ENCODE measurements at regions not wholly inside any gene's neighbourhood (a gene's known extent, or its start where the extent isn't known, plus 50 kb on each side); places are given as distances from the start of the nearest gene placed in this dataset.

GRCh38 chr3:176789281-176789705 lies 408.0 kb downstream of the TBL1XR1 start:
- DNase-seq: no peak

GRCh38 chr3:176787506-176787905 lies 409.8 kb downstream of the TBL1XR1 start:
- DNase-seq: no peak

GRCh38 chr3:176785171-176785570 lies 412.1 kb downstream of the TBL1XR1 start:
- no peak for DNase-seq

DNA sequence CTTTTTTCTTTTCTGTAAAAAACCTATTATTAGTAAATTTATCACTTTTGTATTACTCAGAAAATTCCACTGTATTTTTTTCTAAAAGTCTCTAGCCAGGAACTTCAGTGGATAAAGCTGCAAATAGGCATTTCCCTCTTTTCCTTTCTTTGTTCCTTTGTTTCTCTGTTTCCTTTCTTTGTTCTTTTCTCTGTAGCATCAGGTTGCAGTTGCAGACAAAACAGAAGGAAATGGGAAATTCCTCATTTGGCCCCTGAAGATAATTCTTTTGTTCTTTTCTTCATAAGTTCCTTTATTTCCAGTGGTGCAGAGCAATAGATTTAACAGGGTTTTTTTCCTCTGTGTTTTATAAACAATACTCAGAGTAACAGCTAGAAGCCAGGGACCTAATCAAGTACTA lies 416.5 kb downstream of the TBL1XR1 start:
- DNase-seq: no peak

DNA sequence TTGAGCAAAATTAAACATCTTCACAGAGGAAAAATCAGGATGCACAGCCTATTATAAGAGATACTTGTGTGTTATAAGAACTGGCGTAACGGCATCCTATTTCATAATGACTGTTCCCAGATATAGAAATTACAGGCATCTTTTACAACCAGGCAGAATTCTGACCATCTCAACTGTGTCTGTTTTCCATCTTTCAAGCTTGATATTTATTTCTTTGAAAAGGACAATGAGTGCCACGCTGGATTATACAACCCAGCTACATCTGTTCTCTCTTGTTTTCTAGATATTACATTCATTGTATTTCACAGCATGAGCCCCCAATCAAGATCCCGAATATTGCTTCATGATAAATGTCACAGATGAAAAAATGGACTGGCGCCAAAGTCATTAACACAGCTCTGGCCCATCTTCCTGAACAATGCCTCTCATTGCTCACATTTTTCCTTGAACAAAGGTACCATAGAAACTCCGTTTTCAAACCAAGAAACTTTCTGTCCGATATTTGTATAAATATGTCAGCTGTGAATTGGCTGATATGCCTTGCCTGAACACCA lies 420.6 kb downstream of the TBL1XR1 start:
- DNase-seq: no peak

- no peak for DNase-seq
Measured at GRCh38 chr3:176769547-176770190, 427.6 kb downstream of the TBL1XR1 start.

- DNase-seq: no peak
Measured at GRCh38 chr3:176767385-176767784, 429.9 kb downstream of the TBL1XR1 start.

DNA sequence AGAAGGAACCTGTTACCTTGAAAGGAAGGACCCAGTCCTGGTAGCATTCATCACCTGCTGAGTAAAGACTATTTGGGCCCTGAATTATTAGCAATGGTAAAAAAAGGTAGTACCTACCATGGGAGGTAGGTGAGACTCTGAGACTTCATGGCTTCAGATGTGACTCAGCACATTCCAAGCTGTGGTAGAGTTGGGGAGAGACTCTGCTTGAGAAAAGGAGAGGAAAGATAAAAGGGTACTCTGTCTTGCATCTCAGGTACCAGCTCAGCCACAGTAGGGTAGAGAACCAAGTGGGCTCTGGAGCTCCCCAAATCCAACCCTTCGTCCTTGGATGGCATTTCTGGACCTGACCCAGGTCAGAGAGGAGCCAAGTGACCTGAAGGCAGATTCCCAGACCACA lies 430.4 kb downstream of the TBL1XR1 start:
- DNase-seq: no peak

GRCh38 chr3:176765382-176765900 lies 431.8 kb downstream of the TBL1XR1 start:
- DNase-seq: no peak

- DNase-seq: no peak
Measured at GRCh38 chr3:176759815-176760506, 437.3 kb downstream of the TBL1XR1 start.

DNA sequence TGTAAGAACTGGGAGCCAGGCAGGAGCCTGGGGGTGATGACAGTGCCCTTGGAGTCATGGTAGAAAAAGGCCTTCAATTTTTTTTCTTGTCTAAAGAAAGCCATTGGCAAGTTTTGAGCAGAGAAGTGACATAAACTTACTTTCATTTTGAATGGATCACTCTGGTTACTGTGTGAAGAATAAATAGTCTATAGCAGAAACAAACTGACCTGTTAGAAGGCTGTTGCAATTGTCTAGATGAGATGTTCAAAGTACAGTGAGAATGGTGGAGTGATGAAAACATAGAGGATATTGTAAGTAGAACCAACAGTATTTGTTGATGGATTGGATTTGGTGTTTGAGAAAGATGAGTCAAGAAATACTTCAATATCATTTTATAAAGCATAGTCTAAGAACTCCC lies 439.9 kb downstream of the TBL1XR1 start:
- no peak for DNase-seq

- DNase-seq: no peak
Measured at GRCh38 chr3:176755977-176756376, 441.3 kb downstream of the TBL1XR1 start.

GRCh38 chr3:176755552-176755951 lies 441.7 kb downstream of the TBL1XR1 start:
- no peak for DNase-seq

- DNase-seq: no peak
Measured at GRCh38 chr3:176741664-176742047, 455.6 kb downstream of the TBL1XR1 start.

DNA sequence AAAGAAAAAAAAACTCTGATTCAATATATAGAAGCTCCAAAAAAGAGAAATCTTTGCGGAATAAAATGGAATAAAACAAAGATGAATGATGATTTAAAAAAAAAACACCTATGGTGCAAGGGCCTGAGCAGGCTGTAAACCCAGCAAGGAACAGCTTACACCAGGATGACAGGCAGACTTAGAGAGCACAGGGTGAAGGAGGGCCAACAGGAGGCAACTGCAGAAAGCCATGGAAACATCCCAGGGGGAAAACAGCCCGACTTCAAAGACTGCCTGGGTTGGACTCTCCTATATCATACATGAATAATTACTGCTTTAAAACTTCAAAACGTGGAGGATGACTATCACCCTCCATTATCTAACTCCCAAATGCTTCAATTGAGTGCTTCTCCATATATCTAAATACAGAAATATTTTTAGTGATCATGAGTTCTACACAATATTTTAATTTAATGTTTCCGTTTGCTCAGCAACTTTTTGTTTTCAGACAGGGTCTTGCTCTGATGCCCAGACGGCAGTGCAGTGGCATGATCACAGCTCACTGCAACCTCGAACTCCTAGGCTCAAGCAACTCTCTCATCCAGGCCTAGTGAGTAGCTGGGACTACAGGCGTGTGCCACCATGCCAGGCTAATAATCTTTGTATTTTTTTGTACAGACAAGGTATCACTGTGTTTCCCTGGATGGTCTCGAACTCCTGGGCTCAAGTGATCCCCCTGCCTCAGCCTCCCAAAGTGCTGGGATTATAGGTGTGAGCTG lies 456.2 kb downstream of the TBL1XR1 start:
- no peak for DNase-seq

GRCh38 chr3:176739159-176739558 lies 458.1 kb downstream of the TBL1XR1 start:
- no peak for DNase-seq

DNA sequence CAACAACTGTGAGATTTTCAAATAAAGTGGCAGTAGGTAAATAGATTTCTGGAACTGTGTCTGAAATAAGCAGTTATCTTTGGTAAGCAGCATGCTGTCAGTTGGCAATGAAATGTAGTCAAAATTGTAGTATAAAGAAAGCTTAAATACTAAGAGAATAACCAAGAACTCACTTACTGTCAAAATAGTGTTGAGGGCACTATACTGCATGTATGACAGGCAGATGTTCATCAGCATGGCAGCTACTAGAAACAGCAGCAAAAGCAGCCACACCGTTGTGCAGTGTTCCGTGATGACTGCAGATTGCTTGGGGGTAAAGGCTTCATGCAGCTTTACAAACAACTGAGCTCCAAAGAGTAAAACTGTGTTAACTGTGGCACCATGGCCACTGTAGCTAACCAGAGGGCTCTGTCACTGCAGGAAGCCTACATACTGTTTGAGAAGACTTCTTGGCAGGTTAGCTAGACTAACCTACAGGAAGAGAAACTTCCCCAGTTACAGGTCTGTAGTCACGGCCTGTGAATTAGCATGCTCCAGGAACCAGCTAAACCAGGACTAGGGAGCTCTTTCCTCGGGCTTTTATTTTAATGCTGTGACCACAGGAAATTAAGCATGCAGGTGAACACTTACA lies 459.7 kb downstream of the TBL1XR1 start:
- DNase-seq: no peak

DNA sequence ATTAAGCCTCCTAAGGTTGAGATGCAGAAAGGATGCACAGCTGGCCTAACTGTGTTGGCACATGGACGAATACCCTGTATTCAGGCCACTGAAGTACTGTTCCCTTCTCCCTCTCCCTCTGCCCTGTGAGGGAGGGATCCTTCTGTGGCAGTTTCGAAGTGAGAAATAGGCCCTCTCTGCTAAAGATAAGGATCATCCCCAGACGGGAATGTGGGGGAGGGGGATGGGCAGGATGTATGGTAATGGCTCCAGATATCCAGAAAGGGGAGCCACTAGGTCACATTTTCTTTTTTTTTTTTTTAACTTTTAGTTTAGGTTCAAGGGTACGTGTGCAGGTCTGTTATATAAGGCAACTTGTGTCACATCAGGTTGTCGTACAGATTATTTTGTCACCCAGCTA lies 463.1 kb downstream of the TBL1XR1 start:
- DNase-seq: no peak

DNA sequence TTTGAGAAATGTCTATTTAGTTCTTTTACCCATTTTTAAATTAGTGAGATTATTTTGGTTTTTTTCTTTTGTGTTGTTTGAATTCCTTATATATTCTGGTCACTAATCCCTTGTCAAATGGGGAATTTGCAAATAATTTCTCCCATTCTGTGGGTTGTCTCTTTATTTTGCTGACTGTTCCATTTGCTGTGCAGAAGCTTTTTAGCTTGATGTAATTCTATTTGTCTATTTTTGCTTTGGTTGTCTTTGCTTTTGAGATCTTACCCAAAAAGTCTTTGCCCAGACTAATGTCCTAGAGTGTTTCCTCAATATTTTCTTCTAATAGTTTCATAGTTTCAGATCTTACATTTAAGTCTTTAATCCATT lies 472.9 kb downstream of the TBL1XR1 start:
- no peak for DNase-seq

DNA sequence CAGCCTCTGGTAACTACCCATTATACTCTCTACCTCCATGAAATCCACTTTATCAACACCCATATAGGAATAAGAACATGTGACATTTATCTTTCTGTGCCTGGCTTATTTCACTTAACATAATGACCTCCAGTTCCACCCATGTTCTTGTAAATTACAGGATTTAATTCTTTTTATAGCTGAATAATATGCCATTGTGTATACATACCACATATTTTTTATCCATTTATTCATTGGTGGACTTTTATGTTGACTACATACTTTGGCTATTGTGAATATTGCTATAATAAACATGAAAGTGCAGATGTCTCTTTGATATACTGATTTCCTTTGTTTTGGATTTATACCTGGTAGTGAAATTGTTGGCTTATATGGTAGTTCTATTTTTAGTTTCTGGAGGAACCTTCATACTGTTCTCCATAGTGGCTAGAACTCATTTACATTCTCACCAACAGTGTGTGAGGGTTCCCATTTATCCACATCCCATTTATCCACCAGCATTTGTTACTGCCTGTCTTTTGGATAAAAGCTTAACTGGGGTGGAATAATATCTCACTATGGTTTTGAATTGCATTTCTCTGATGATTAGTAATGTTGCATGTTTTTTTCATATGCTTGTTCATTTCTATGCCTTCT lies 473.4 kb downstream of the TBL1XR1 start:
- DNase-seq: no peak

DNA sequence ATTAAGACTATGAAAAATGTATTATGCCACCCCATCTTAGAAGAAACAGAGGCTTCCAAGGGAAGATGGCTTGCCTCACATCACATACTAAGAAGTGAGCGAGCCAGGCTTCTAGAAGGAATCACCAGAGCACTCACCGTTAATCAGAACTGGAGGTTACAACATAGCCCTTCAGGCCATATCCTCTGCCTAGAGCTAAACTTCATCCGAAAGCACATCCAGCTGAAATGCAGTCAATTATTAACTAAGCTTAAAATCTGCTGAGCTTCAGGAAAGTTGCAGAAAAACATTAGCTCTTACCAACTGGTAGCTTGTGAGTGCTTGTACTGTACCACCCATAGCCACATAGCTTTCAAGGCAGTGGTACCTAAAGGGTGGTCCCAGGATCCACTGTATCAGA lies 483.2 kb downstream of the TBL1XR1 start:
- DNase-seq: no peak

GRCh38 chr3:176712191-176712590 lies 485.1 kb downstream of the TBL1XR1 start:
- no peak for DNase-seq

DNA sequence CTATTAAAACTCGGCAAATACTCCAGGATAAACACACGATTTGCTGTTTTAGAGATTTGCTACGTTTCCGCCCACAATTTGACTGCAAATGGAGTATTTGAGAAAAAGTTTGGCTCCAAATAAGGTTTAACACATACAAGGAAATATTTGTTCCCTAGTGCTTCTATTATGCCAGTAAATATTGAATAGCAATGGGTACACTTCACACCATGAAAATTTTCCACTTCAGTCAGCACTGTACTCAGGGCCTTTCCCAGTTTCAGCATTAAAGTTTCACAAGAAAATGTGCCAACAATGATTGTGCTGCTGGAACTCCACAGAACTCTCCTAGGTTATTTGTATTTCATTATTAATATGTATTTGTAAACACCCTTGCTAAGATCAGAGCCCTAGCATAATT lies 498.0 kb downstream of the TBL1XR1 start:
- DNase-seq: no peak
